ENCODE measurements at regions not wholly inside any gene's neighbourhood (a gene's known extent, or its start where the extent isn't known, plus 50 kb on each side); places are given as distances from the start of the nearest gene placed in this dataset.

DNA sequence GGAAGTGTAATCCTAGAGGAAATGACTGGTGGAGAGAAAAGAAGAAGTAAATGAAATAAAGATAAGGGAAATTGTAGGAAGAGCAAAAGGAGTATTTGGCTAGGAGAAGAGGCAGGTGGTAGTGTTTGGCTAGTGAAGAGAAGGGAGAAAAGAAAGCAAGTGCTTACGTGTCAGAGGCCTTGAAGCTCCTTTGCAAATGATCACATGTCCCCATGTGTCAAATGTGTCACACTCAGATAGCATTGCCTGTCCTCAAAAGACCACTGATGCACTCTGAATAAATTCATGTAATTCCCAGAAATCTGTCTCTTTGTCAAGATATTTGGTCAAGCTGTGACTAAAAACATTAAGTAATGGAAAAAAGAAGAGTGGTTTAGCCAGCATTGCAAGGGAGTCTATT, 639.3 kb downstream of the TUSC7 start:
- no peak overlapping the region for H3K4me3 Mint-ChIP-seq
- DNase-seq (ENCODE audit: extremely low spot score, unreplicated experiment) = no peak
- H3K36me3 Mint-ChIP-seq = no peaks in the 10 kb centered on the region
- no peaks in the 10 kb centered on the region for H3K9me3 Mint-ChIP-seq
- TF ChIP-seq, protein P1, sequence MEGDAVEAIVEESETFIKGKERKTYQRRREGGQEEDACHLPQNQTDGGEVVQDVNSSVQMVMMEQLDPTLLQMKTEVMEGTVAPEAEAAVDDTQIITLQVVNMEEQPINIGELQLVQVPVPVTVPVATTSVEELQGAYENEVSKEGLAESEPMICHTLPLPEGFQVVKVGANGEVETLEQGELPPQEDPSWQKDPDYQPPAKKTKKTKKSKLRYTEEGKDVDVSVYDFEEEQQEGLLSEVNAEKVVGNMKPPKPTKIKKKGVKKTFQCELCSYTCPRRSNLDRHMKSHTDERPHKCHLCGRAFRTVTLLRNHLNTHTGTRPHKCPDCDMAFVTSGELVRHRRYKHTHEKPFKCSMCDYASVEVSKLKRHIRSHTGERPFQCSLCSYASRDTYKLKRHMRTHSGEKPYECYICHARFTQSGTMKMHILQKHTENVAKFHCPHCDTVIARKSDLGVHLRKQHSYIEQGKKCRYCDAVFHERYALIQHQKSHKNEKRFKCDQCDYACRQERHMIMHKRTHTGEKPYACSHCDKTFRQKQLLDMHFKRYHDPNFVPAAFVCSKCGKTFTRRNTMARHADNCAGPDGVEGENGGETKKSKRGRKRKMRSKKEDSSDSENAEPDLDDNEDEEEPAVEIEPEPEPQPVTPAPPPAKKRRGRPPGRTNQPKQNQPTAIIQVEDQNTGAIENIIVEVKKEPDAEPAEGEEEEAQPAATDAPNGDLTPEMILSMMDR (conservative IDR thresholded peaks at IDR 0.05) = no peak
- no peaks in the 10 kb centered on the region for H3K27me3 Mint-ChIP-seq
- no peak overlapping the region for H3K27ac Mint-ChIP-seq
- H3K4me1 Mint-ChIP-seq (ENCODE audit: unreplicated experiment) = no peaks in the 10 kb centered on the region

DNA sequence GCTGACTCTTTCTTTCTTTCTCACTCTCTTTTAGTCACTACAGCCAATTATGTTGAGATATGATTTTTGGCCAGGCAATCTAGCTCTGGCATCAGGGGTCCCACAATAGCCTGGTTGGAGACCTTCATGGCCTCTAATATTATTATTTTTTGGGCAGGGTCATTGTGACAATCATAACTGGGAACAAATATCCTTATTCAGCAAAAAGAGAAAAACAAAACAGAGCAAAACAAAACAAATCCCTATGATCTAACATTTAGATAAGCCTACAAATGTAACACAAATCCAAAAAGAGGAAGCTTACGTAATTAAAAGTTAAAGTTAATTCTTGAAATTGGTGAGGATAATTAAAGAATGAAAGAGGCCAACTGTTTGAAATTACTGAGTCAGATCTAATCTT, 640.0 kb downstream of the TUSC7 start:
- no peak for DNase-seq (ENCODE audit: extremely low spot score, unreplicated experiment)
- Mint-ChIP-seq H3K4me1 (ENCODE audit: unreplicated experiment) (no peaks in the 10 kb centered on the region), H3K4me3 (no peak overlapping the region), H3K9me3 (no peaks in the 10 kb centered on the region), H3K27me3 (no peaks in the 10 kb centered on the region), H3K36me3 (no peaks in the 10 kb centered on the region), H3K27ac (no peak overlapping the region)
- TF ChIP-seq, protein P1 (conservative IDR thresholded peaks at IDR 0.05) = no peak

- Mint-ChIP-seq H3K27me3 (no peaks in the 10 kb centered on the region), H3K27ac (no peak overlapping the region), H3K36me3 (no peaks in the 10 kb centered on the region), H3K4me3 (no peak overlapping the region), H3K4me1 (ENCODE audit: unreplicated experiment) (no peaks in the 10 kb centered on the region), H3K9me3 (no peaks in the 10 kb centered on the region)
- DNase-seq (ENCODE audit: extremely low spot score, unreplicated experiment) = no peak
- TF ChIP-seq, protein P1 (conservative IDR thresholded peaks at IDR 0.05) = no peak
These were observed 640.8 kb downstream of the TUSC7 start for GRCh38 chr3:117350371-117350770.

GRCh38 chr3:117355566-117355965, 646.0 kb downstream of the TUSC7 start:
- TF ChIP-seq, protein P1 (conservative IDR thresholded peaks at IDR 0.05) = peak; percentile 70
- H3K27ac Mint-ChIP-seq = no peak overlapping the region
- no peaks in the 10 kb centered on the region for H3K36me3 Mint-ChIP-seq
- peaks cover 8% of the 10 kb centered on the region for H3K4me1 Mint-ChIP-seq (ENCODE audit: unreplicated experiment)
- DNase-seq (ENCODE audit: extremely low spot score, unreplicated experiment) = no peak
- H3K4me3 Mint-ChIP-seq = no peak overlapping the region
- H3K9me3 Mint-ChIP-seq = peaks cover 4% of the 10 kb centered on the region
- no peaks in the 10 kb centered on the region for H3K27me3 Mint-ChIP-seq

GRCh38 chr3:117356091-117356705, 646.6 kb downstream of the TUSC7 start:
- no peaks in the 10 kb centered on the region for H3K27me3 Mint-ChIP-seq
- no peak overlapping the region for H3K27ac Mint-ChIP-seq
- no peaks in the 10 kb centered on the region for H3K36me3 Mint-ChIP-seq
- TF ChIP-seq, protein P1 (conservative IDR thresholded peaks at IDR 0.05) = no peak
- peaks cover 8% of the 10 kb centered on the region for H3K4me1 Mint-ChIP-seq (ENCODE audit: unreplicated experiment)
- H3K4me3 Mint-ChIP-seq = no peak overlapping the region
- DNase-seq (ENCODE audit: extremely low spot score, unreplicated experiment) = no peak
- H3K9me3 Mint-ChIP-seq = peaks cover 4% of the 10 kb centered on the region

Data from type B pancreatic cell (in vitro differentiated cells).